H9 (cell line): ENCODE measurements at regions not wholly inside any gene's neighbourhood (a gene's known extent, or its start where the extent isn't known, plus 50 kb on each side); places are given as distances from the start of the nearest gene placed in this dataset.

Experiments used
- DNase-seq: peaks from one replicate; pipeline ENCODE4 v3.0.0-alpha.2; 2017
- H2AFZ ChIP-seq: one replicate; pipeline ENCODE4 v1.6.1; 2013; ENCODE audit warnings: mild to moderate bottlenecking, low read length, control low read depth, moderate library complexity
- H2AK5ac ChIP-seq: 2 replicates; pipeline ENCODE4 v1.6.1; 2013; ENCODE audit warnings: low read length, control low read depth, mixed read lengths; ENCODE audit not compliant: insufficient read length
- H2BK120ac ChIP-seq: one replicate; pipeline ENCODE4 v1.6.1; 2013; ENCODE audit warnings: low read depth, mild to moderate bottlenecking, low read length, control low read depth, inconsistent platforms; ENCODE audit not compliant: poor library complexity, severe bottlenecking
- H2BK12ac ChIP-seq: 2 replicates; pipeline ENCODE4 v1.6.1; 2013; ENCODE audit warnings: low read length, control low read depth, mixed read lengths, low read depth; ENCODE audit not compliant: insufficient read length
- H2BK15ac ChIP-seq: 2 replicates; pipeline ENCODE4 v1.6.1; 2013; ENCODE audit warnings: low read depth, low read length, control low read depth
- H2BK20ac ChIP-seq: one replicate; pipeline ENCODE4 v1.6.1; 2013; ENCODE audit warnings: low read depth, mild to moderate bottlenecking, low read length, control low read depth, inconsistent platforms; ENCODE audit not compliant: poor library complexity, severe bottlenecking
- H2BK5ac ChIP-seq: 2 replicates; pipeline ENCODE4 v1.6.1; 2013; ENCODE audit warnings: low read length, control low read depth, mixed read lengths; ENCODE audit not compliant: insufficient read length
- H3K14ac ChIP-seq: 2 replicates; pipeline ENCODE4 v1.6.1; 2013; ENCODE audit warnings: low read length, control low read depth; ENCODE audit not compliant: insufficient read depth
- H3K18ac ChIP-seq: 2 replicates; pipeline ENCODE4 v1.6.1; 2013; ENCODE audit warnings: low read depth, mild to moderate bottlenecking, mixed read lengths, low read length, control low read depth; ENCODE audit not compliant: insufficient read length
- H3K23ac ChIP-seq: 2 replicates; pipeline ENCODE4 v1.6.1; 2013; ENCODE audit warnings: low read length, control low read depth, mixed read lengths, low read depth; ENCODE audit not compliant: insufficient read length
- H3K23me2 ChIP-seq: 2 replicates; pipeline ENCODE4 v1.6.1; 2013; ENCODE audit warnings: low read depth, mild to moderate bottlenecking, mixed read lengths, low read length, control low read depth; ENCODE audit not compliant: insufficient read length, poor library complexity, severe bottlenecking
- H3K27ac ChIP-seq: 2 replicates; pipeline ENCODE4 v1.5.1; 2013; ENCODE audit warnings: low read length, control low read depth, mixed read lengths, low read depth; ENCODE audit not compliant: insufficient read length
- H3K27me3 ChIP-seq: 2 replicates; pipeline ENCODE4 v1.6.1; 2013; ENCODE audit warnings: low read length, control low read depth, inconsistent platforms; ENCODE audit not compliant: insufficient read depth
- H3K4ac ChIP-seq: 2 replicates; pipeline ENCODE4 v1.6.1; 2013; ENCODE audit warnings: low read depth, mild to moderate bottlenecking, control low read depth, inconsistent platforms, low read length, moderate library complexity
- H3K4me1 ChIP-seq: 2 replicates; pipeline ENCODE4 v1.6.1; 2013; ENCODE audit warnings: low read length, control low read depth, inconsistent platforms; ENCODE audit not compliant: insufficient read depth
- H3K4me2 ChIP-seq: 2 replicates; pipeline ENCODE4 v1.6.1; 2013; ENCODE audit warnings: low read length, control low read depth, mixed read lengths; ENCODE audit not compliant: insufficient read length, insufficient read depth
- H3K56ac ChIP-seq: 2 replicates; pipeline ENCODE4 v1.6.1; 2013; ENCODE audit warnings: low read depth, mild to moderate bottlenecking, mixed read lengths, low read length, control low read depth; ENCODE audit not compliant: insufficient read length
- H3K79me1 ChIP-seq: 2 replicates; pipeline ENCODE4 v1.6.1; 2013; ENCODE audit warnings: low read depth, mild to moderate bottlenecking, moderate library complexity, low read length, control low read depth, inconsistent platforms; ENCODE audit not compliant: insufficient read depth, poor library complexity, severe bottlenecking
- H3K79me2 ChIP-seq: 2 replicates; pipeline ENCODE4 v1.6.1; 2013; ENCODE audit warnings: low read length, control low read depth, inconsistent platforms; ENCODE audit not compliant: insufficient read depth
- H3K9ac ChIP-seq: 2 replicates; pipeline ENCODE4 v1.6.1; 2013; ENCODE audit warnings: low read length, control low read depth, mixed read lengths; ENCODE audit not compliant: insufficient read length; ENCODE audit errors: extremely low read depth
- H3K9me3 ChIP-seq: one replicate; pipeline ENCODE4 v1.6.1; 2013; ENCODE audit warnings: low read depth, low read length, inconsistent platforms; ENCODE audit not compliant: control insufficient read depth
- H3T11ph ChIP-seq: one replicate; pipeline ENCODE4 v1.6.1; 2013; ENCODE audit warnings: mild to moderate bottlenecking, low read length, control low read depth, inconsistent platforms
- H4K20me1 ChIP-seq: one replicate; pipeline ENCODE4 v1.6.1; 2013; ENCODE audit not compliant: control insufficient read depth, insufficient read length, insufficient read depth
- H4K5ac ChIP-seq: 2 replicates; pipeline ENCODE4 v1.6.1; 2013; ENCODE audit warnings: low read depth, mild to moderate bottlenecking, mixed read lengths, low read length, control low read depth; ENCODE audit not compliant: insufficient read length
- H4K8ac ChIP-seq: replicated peaks from 2 replicates; pipeline ENCODE4 v1.6.1; 2013; ENCODE audit warnings: low read length, control low read depth, mixed read lengths, low read depth; ENCODE audit not compliant: insufficient read length
- H4K91ac ChIP-seq: 2 replicates; pipeline ENCODE4 v1.6.1; 2013; ENCODE audit warnings: low read depth, mild to moderate bottlenecking, moderate library complexity, mixed read lengths, low read length, control low read depth; ENCODE audit not compliant: insufficient read length
- H3K27ac Mint-ChIP-seq, 3 experiments: 2 replicates in 2 of 3; 3 replicates in 1 of 3; pipeline ENCODE4 v1.8.0; 2020 to 2021; ENCODE audit warnings: mixed read lengths in 3 of 3, mild to moderate bottlenecking in 1 of 3, moderate library complexity in 1 of 3
- H3K27me3 Mint-ChIP-seq: 2 replicates; pipeline ENCODE4 v1.8.0; 2021; ENCODE audit warnings: low read depth, mild to moderate bottlenecking, moderate library complexity, mixed read lengths
- H3K36me3 Mint-ChIP-seq, 3 experiments: 2 replicates in 2 of 3; 3 replicates in 1 of 3; pipeline ENCODE4 v1.8.0; 2020 to 2021; ENCODE audit warnings: low read depth in 3 of 3, mixed read lengths in 3 of 3; ENCODE audit not compliant: insufficient read depth in 1 of 3
- H3K4me1 Mint-ChIP-seq, 2 experiments: 2 replicates each; pipeline ENCODE4 v1.8.0; 2020; ENCODE audit warnings: mixed read lengths in 2 of 2
- H3K4me3 Mint-ChIP-seq, 2 experiments: 2 replicates in 1 of 2; 3 replicates in 1 of 2; pipeline ENCODE4 v1.8.0; 2020 to 2021; ENCODE audit warnings: mild to moderate bottlenecking in 2 of 2, mixed read lengths in 2 of 2, moderate library complexity in 1 of 2
- H3K9me3 Mint-ChIP-seq, 2 experiments: 2 replicates in 1 of 2; 3 replicates in 1 of 2; pipeline ENCODE4 v1.8.0; 2020; ENCODE audit warnings: mild to moderate bottlenecking in 2 of 2, mixed read lengths in 2 of 2, moderate library complexity in 1 of 2
- WGBS: extraction: QIAGEN DNeasy Blood & Tissue Kit; methylation state at CpG from one replicate; pipeline ENCODE4 v1.1.7; 2013; ENCODE audit warnings: missing lambda C conversion rate, low lambda C conversion rate, mixed read lengths; ENCODE audit not compliant: insufficient read length; ENCODE audit errors: extremely low coverage; 5-methylcytosine and 5-hydroxymethylcytosine counted together
- TF ChIP-seq, protein P1 (sequence below): fragments of 200-600 bp; sonication (generic); conservative IDR thresholded peaks from 3 replicates; pipeline ENCODE4 v1.8.0; 2021; ENCODE audit warnings: antibody characterized with exemption, mild to moderate bottlenecking

DNA sequence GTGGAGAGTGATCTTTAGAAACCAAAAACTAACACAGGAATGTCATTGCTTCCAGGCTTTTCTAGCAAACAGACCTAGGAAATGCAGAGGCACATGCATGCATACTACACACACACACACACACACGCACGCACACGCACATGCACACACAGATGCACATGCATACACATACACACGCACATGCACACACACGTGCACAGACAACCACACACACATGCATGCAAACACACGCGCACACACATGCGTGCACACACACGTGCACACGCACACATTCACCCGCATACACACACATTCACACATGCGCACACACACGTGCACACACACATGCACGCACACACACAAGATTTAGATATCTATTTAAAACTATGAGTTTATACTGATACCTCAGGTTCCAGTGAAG is 379.5 kb downstream of the ZNF516 start:
- Histone ChIP-seq H3K14ac (no peak overlapping the region), H3K18ac (no peak overlapping the region), H3K23me2 (no peaks in the 10 kb centered on the region), H3K4me2 (no peak overlapping the region), H4K91ac (no peak overlapping the region), H2AFZ (no peak overlapping the region), H3K79me1 (no peaks in the 10 kb centered on the region), H3K9me3 (no peaks in the 10 kb centered on the region), H3K9ac (no peak overlapping the region), H3K79me2 (no peaks in the 10 kb centered on the region), H2BK12ac (no peak overlapping the region), H3K27me3 (no peaks in the 10 kb centered on the region), H3K4me1 (no peaks in the 10 kb centered on the region), H3K4ac (no peak overlapping the region), H4K20me1 (no peaks in the 10 kb centered on the region), H3K23ac (no peak overlapping the region), H2BK15ac (no peak overlapping the region), H4K8ac (no peak overlapping the region), H3T11ph (no peak overlapping the region), H2BK20ac (no peak overlapping the region), H2AK5ac (no peak overlapping the region), H3K27ac (no peak overlapping the region), H2BK120ac (no peak overlapping the region), H3K56ac (no peak overlapping the region), H2BK5ac (no peak overlapping the region), H4K5ac (no peak overlapping the region)
- no peak for DNase-seq
- no peaks in the 10 kb centered on the region for H3K27me3 Mint-ChIP-seq
- no CpG with 5 or more reads among the region's 14 CpGs for WGBS
- H3K4me3 Mint-ChIP-seq = no peak overlapping the region
- no peaks in the 10 kb centered on the region; a peak in 1 of 7 replicates for H3K36me3 Mint-ChIP-seq
- H3K9me3 Mint-ChIP-seq = peaks cover 3 to 10% of the 10 kb centered on the region in 2 experiments; a peak in 3 of 5 replicates
- H3K4me1 Mint-ChIP-seq = no peaks in the 10 kb centered on the region
- TF ChIP-seq, protein P1, sequence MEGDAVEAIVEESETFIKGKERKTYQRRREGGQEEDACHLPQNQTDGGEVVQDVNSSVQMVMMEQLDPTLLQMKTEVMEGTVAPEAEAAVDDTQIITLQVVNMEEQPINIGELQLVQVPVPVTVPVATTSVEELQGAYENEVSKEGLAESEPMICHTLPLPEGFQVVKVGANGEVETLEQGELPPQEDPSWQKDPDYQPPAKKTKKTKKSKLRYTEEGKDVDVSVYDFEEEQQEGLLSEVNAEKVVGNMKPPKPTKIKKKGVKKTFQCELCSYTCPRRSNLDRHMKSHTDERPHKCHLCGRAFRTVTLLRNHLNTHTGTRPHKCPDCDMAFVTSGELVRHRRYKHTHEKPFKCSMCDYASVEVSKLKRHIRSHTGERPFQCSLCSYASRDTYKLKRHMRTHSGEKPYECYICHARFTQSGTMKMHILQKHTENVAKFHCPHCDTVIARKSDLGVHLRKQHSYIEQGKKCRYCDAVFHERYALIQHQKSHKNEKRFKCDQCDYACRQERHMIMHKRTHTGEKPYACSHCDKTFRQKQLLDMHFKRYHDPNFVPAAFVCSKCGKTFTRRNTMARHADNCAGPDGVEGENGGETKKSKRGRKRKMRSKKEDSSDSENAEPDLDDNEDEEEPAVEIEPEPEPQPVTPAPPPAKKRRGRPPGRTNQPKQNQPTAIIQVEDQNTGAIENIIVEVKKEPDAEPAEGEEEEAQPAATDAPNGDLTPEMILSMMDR = no peak
- H3K27ac Mint-ChIP-seq = no peak overlapping the region
